IMR-90 (cell line): ENCODE measurements at regions not wholly inside any gene's neighbourhood (a gene's known extent, or its start where the extent isn't known, plus 50 kb on each side); places are given as distances from the start of the nearest gene placed in this dataset.
A peak's percentile ranks its signal among the peaks of the same experiment; 100 is the strongest.

Source experiments
- ATAC-seq: fragments of 200-7000 bp; cut with Tn5 transposase; 2 replicates; pipeline ENCODE4 v1.9.1; 2020; ENCODE audit warnings: low read depth, mild to moderate bottlenecking, moderate library complexity
- BruUV-seq: library from RNA; stranded (reverse); fragments of 400-500 nt; replicated peaks from 2 replicates; lab custom pipeline; 2021; lab: Mats Ljungman, UMichigan
- CTCF ChIA-PET: fragments of 300-600 bp; formaldehyde crosslinking; extraction: SDS; loops from one replicate; lab custom pipeline; 2021; ENCODE audit warnings: antibody characterized with exemption; lab: Yijun Ruan, JAX
- POLR2A ChIA-PET: fragments of 300-600 bp; sonication (Branson Sonifier 250); formaldehyde crosslinking; loops from one replicate; lab custom pipeline; 2022; ENCODE audit warnings: antibody characterized with exemption; ENCODE audit not compliant: unreplicated experiment; lab: Charles Lee
- DNase-seq: peaks from one replicate; pipeline ENCODE4 v3.0.0; 2013
- H2AFZ ChIP-seq: replicated peaks from 2 replicates; pipeline ENCODE3; 2013; ENCODE audit warnings: low read length, mild to moderate bottlenecking; ENCODE audit not compliant: poor library complexity
- H2AK5ac ChIP-seq: 2 replicates; pipeline ENCODE4 v1.6.1; 2013; ENCODE audit warnings: low read depth, low read length, inconsistent platforms
- H2AK9ac ChIP-seq: replicated peaks from 2 replicates; pipeline ENCODE3; 2013; ENCODE audit warnings: mild to moderate bottlenecking, low read depth, low read length, moderate library complexity; ENCODE audit not compliant: poor library complexity
- H2BK120ac ChIP-seq: 2 replicates; pipeline ENCODE4 v1.6.1; 2013; ENCODE audit warnings: low read depth, low read length, inconsistent platforms
- H2BK15ac ChIP-seq: 3 replicates; pipeline ENCODE4 v1.6.1; 2013; ENCODE audit warnings: low read depth, low read length, inconsistent platforms
- H2BK20ac ChIP-seq: 2 replicates; pipeline ENCODE4 v1.6.1; 2013; ENCODE audit warnings: low read depth, mild to moderate bottlenecking, inconsistent platforms, low read length, moderate library complexity
- H2BK5ac ChIP-seq: 2 replicates; pipeline ENCODE4 v1.6.1; 2013; ENCODE audit warnings: mild to moderate bottlenecking, low read depth, low read length, inconsistent platforms; ENCODE audit not compliant: poor library complexity, severe bottlenecking
- H3K14ac ChIP-seq: replicated peaks from 2 replicates; pipeline ENCODE4 v1.6.1; 2013; ENCODE audit warnings: low read depth, low read length, inconsistent platforms
- H3K18ac ChIP-seq: 2 replicates; pipeline ENCODE4 v1.6.1; 2013; ENCODE audit warnings: low read depth, low read length, control low read depth
- H3K23ac ChIP-seq: 2 replicates; pipeline ENCODE4 v1.6.1; 2013; ENCODE audit warnings: low read depth, low read length, inconsistent platforms
- H3K27ac ChIP-seq: 2 replicates; pipeline ENCODE4 v1.5.1; 2013; ENCODE audit warnings: mild to moderate bottlenecking, control low read depth, low read length; ENCODE audit not compliant: insufficient read depth
- H3K27me3 ChIP-seq: 2 replicates; pipeline ENCODE4 v1.6.1; 2013; ENCODE audit warnings: low read length; ENCODE audit not compliant: control insufficient read depth, insufficient read depth
- H3K36me3 ChIP-seq: 2 replicates; pipeline ENCODE4 v1.6.1; 2013; ENCODE audit warnings: low read length, mixed read lengths; ENCODE audit not compliant: control insufficient read depth, insufficient read depth
- H3K4ac ChIP-seq: 2 replicates; pipeline ENCODE4 v1.6.1; 2013; ENCODE audit warnings: low read depth, low read length, inconsistent platforms
- H3K4me1 ChIP-seq: 2 replicates; pipeline ENCODE4 v1.6.1; 2013; ENCODE audit warnings: low read length, mixed read lengths; ENCODE audit not compliant: control insufficient read depth, insufficient read depth
- H3K4me2 ChIP-seq: 2 replicates; pipeline ENCODE4 v1.6.1; 2013; ENCODE audit warnings: low read depth, mild to moderate bottlenecking, control low read depth, low read length, moderate library complexity
- H3K4me3 ChIP-seq: 2 replicates; pipeline ENCODE4 v1.5.1; 2013; ENCODE audit warnings: low read depth, mild to moderate bottlenecking, control low read depth, low read length, moderate library complexity; ENCODE audit not compliant: insufficient read depth
- H3K56ac ChIP-seq: 2 replicates; pipeline ENCODE4 v1.6.1; 2013; ENCODE audit warnings: low read length, inconsistent platforms; ENCODE audit not compliant: insufficient read depth; ENCODE audit errors: extremely low read depth
- H3K79me1 ChIP-seq, 2 experiments: 2 replicates each; pipeline ENCODE4 v1.6.1; 2013; ENCODE audit warnings: low read length in 2 of 2, inconsistent platforms in 1 of 2, low read depth in 1 of 2
- H3K9ac ChIP-seq: 2 replicates; pipeline ENCODE4 v1.6.1; 2013; ENCODE audit warnings: low read depth, low read length, control low read depth
- H3K9me1 ChIP-seq: 2 replicates; pipeline ENCODE4 v1.6.1; 2013; ENCODE audit warnings: low read length, inconsistent platforms; ENCODE audit not compliant: insufficient read depth
- H3K9me3 ChIP-seq: 2 replicates; pipeline ENCODE4 v1.6.1; 2013; ENCODE audit warnings: low read length; ENCODE audit not compliant: control insufficient read depth, insufficient read depth
- H4K20me1 ChIP-seq: 2 replicates; pipeline ENCODE4 v1.6.1; 2013; ENCODE audit warnings: low read length, inconsistent platforms; ENCODE audit not compliant: insufficient read depth
- H4K5ac ChIP-seq: 2 replicates; pipeline ENCODE4 v1.6.1; 2013; ENCODE audit warnings: mild to moderate bottlenecking, low read depth, low read length, control low read depth
- H4K8ac ChIP-seq, 2 experiments: 2 replicates each; pipeline ENCODE4 v1.6.1; 2013; ENCODE audit warnings: low read depth in 2 of 2, low read length in 2 of 2, control low read depth in 1 of 2, inconsistent platforms in 1 of 2
- H4K91ac ChIP-seq: 2 replicates; pipeline ENCODE4 v1.6.1; 2013; ENCODE audit warnings: low read depth, low read length, inconsistent platforms; ENCODE audit not compliant: insufficient read depth
- BHLHE40 ChIP-seq: fragments of 150-350 bp; IDR thresholded peaks from 2 replicates; pipeline ENCODE4 v1.6.1; 2016; ENCODE audit warnings: mild to moderate bottlenecking, low read depth, low read length
- CEBPB ChIP-seq: IDR thresholded peaks from 2 replicates; pipeline ENCODE4 v1.6.1; 2012; ENCODE audit warnings: low read depth, low read length, improper control_type of control experiment
- CHD1 ChIP-seq: IDR thresholded peaks from 2 replicates; pipeline ENCODE4 v1.6.1; 2012; ENCODE audit warnings: low read depth, low read length, improper control_type of control experiment
- CTCF ChIP-seq: conservative IDR thresholded peaks from 2 replicates; pipeline ENCODE4 v1.5.1; 2012; ENCODE audit warnings: mild to moderate bottlenecking, low read depth, low read length, improper control_type of control experiment
- FOS ChIP-seq: fragments of 150-350 bp; IDR thresholded peaks from 2 replicates; pipeline ENCODE4 v1.6.1; 2016; ENCODE audit warnings: low read depth, low read length
- MAZ ChIP-seq: IDR thresholded peaks from 2 replicates; pipeline ENCODE4 v1.6.1; 2012; ENCODE audit warnings: low read depth, mild to moderate bottlenecking, low read length, improper control_type of control experiment, moderate library complexity, borderline replicate concordance
- MXI1 ChIP-seq: IDR thresholded peaks from 2 replicates; pipeline ENCODE4 v1.6.1; 2012; ENCODE audit warnings: low read depth, mild to moderate bottlenecking, low read length, moderate library complexity, borderline replicate concordance
- NFE2L2 ChIP-seq: fragments of 150-350 bp; IDR thresholded peaks from 2 replicates; pipeline ENCODE4 v1.6.1; 2016; ENCODE audit warnings: low read depth, mild to moderate bottlenecking, low read length
- POLR2A ChIP-seq: IDR thresholded peaks from 2 replicates; pipeline ENCODE4 v1.6.1; 2012; ENCODE audit warnings: mild to moderate bottlenecking, low read depth, low read length
- RAD21 ChIP-seq: IDR thresholded peaks from 2 replicates; pipeline ENCODE4 v1.6.1; 2012; ENCODE audit warnings: low read length, improper control_type of control experiment
- RCOR1 ChIP-seq: IDR thresholded peaks from 2 replicates; pipeline ENCODE4 v1.6.1; 2012; ENCODE audit warnings: mild to moderate bottlenecking, low read length, improper control_type of control experiment; ENCODE audit not compliant: insufficient replicate concordance
- RFX5 ChIP-seq: IDR thresholded peaks from 2 replicates; pipeline ENCODE4 v1.8.0; 2012; ENCODE audit warnings: low read depth, mild to moderate bottlenecking, low read length, moderate library complexity
- SMC3 ChIP-seq: fragments of 150-350 bp; IDR thresholded peaks from 2 replicates; pipeline ENCODE4 v1.6.1; 2016; ENCODE audit warnings: low read depth, mild to moderate bottlenecking, antibody characterized with exemption, low read length, moderate library complexity
- USF2 ChIP-seq: fragments of 150-350 bp; IDR thresholded peaks from 2 replicates; pipeline ENCODE4 v1.6.1; 2017; ENCODE audit warnings: mild to moderate bottlenecking, antibody characterized with exemption, low read length, low read depth
- WGBS, 2 experiments: methylation state at CpG; one replicate each; pipeline versions ENCODE4 v1.1.5 to v1.1.7; 2013; ENCODE audit warnings: missing lambda C conversion rate in 2 of 2; ENCODE audit not compliant: insufficient read length in 1 of 2; ENCODE audit errors: extremely low coverage in 2 of 2; 5-methylcytosine and 5-hydroxymethylcytosine counted together
- dilution Hi-C: fragments of 300-500 bp; cut with HindIII; formaldehyde crosslinking; loops from one replicate; pipeline ENCODE4 v1.14.3; 2018; ENCODE audit warnings: low sequenced_read_pairs; ENCODE audit not compliant: unreplicated experiment
- in situ Hi-C: fragments of 300-500 bp; cut with MboI; formaldehyde crosslinking; loops from 3 replicates; pipeline ENCODE4 v1.14.3; 2019; ENCODE audit warnings: low sequenced_read_pairs, inconsistent platforms, mixed read lengths
- intact Hi-C: fragments of 100-400 bp; cut with micrococcal nuclease; formaldehyde crosslinking; loops from 2 replicates; pipeline ENCODE4 v1.10.0; 2022
- TF ChIP-seq, protein P1 (sequence below): fragments of 150-350 bp; IDR thresholded peaks from 2 replicates; pipeline ENCODE4 v1.6.1; 2016; ENCODE audit warnings: low read depth, mild to moderate bottlenecking, low read length, moderate library complexity, borderline replicate concordance

- Histone ChIP-seq H4K20me1 (no peaks in the 10 kb centered on the region), H2AK5ac (no peak overlapping the region), H3K4me2 (no peak overlapping the region), H2BK15ac (no peak overlapping the region), H3K79me1 (no peaks in the 10 kb centered on the region), H3K4ac (no peak overlapping the region), H3K4me1 (no peaks in the 10 kb centered on the region; the same call in 1 of the 2 replicates), H2BK20ac (no peak overlapping the region), H3K9me1 (peaks cover 2% of the 10 kb centered on the region; the same call in 1 of the 2 replicates), H3K23ac (peak overlapping the region; percentile 51; the same call in 1 of the 2 replicates), H3K56ac (no peak overlapping the region), H4K91ac (no peak overlapping the region), H3K4me3 (no peak overlapping the region), H3K9me3 (no peaks in the 10 kb centered on the region), H2BK120ac (0 out of 2 replicates have a peak overlapping the region, but pooled peaks have one; percentile 8), H4K5ac (no peak overlapping the region), H4K8ac (peak overlapping the region in 1 of 2 experiments; percentile 30; a peak in 1 of 4 replicates), H3K36me3 (no peaks in the 10 kb centered on the region), H2AK9ac (no peak overlapping the region), H2AFZ (peak overlapping the region; percentile 49), H3K14ac (0 out of 2 replicates have a peak overlapping the region, but pooled peaks have one; percentile 41), H3K27ac (no peak overlapping the region), H3K18ac (no peak overlapping the region), H2BK5ac (no peak overlapping the region), H3K27me3 (peaks cover 6% of the 10 kb centered on the region), H3K9ac (no peak overlapping the region)
- DNase-seq: peak; percentile 24
- ChIA-PET POLR2A (interaction anchor here (0.6 kb wide), 1 partner anchor 265 kb away, joined by 3 read pairs; the partner anchor contains the start of genes CYB5RL and MRPL37), CTCF (no interaction called here)
- ATAC-seq: no peak
- no CpG with 5 or more reads among the region's 9 CpGs for WGBS, 2 experiments
- intact Hi-C loops (no loop called here), dilution Hi-C loops (no loop called here), in situ Hi-C loops (no loop called here)
- BruUV-seq: no TSS peak
- no peak for TF ChIP-seq FOS
- TF ChIP-seq USF2: no peak
- TF ChIP-seq MAZ: no peak
- TF ChIP-seq RFX5: no peak
- TF ChIP-seq MXI1: no peak
- TF ChIP-seq CTCF: no peak
- TF ChIP-seq, protein P1, sequence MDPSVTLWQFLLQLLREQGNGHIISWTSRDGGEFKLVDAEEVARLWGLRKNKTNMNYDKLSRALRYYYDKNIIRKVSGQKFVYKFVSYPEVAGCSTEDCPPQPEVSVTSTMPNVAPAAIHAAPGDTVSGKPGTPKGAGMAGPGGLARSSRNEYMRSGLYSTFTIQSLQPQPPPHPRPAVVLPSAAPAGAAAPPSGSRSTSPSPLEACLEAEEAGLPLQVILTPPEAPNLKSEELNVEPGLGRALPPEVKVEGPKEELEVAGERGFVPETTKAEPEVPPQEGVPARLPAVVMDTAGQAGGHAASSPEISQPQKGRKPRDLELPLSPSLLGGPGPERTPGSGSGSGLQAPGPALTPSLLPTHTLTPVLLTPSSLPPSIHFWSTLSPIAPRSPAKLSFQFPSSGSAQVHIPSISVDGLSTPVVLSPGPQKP: no peak
- TF ChIP-seq RAD21: no peak
- TF ChIP-seq CEBPB: no peak
- no peak for TF ChIP-seq CHD1
- TF ChIP-seq NFE2L2: no peak
- no peak for TF ChIP-seq RCOR1
- TF ChIP-seq POLR2A: no peak
- TF ChIP-seq BHLHE40: no peak
- TF ChIP-seq SMC3: no peak
Measured at GRCh38 chr1:54464477-54465146, 58.4 kb upstream of the SSBP3 start.
